ENCODE measurements at regions not wholly inside any gene's neighbourhood (a gene's known extent, or its start where the extent isn't known, plus 50 kb on each side); places are given as distances from the start of the nearest gene placed in this dataset.

DNA sequence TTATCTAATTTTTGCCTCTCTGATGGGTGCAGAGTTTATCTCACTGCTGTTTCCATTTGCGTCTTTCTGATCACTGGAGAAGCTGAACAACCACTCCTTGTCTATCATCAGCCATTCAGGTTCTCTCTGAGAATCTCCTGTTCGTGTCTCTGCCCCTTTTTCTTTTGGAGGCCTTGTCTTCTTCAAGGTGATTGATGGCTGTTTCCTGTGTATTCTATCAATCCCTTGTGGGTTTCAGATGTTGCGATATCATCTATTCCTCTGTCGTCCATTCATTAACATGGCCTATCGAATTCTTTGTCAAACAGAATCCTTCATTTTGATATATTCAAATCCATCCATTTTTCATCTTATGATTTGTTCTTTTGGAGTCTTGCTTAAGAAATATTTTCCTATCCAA lies 100.3 kb downstream of the FAM53A start:
- TF ChIP-seq, protein P1, sequence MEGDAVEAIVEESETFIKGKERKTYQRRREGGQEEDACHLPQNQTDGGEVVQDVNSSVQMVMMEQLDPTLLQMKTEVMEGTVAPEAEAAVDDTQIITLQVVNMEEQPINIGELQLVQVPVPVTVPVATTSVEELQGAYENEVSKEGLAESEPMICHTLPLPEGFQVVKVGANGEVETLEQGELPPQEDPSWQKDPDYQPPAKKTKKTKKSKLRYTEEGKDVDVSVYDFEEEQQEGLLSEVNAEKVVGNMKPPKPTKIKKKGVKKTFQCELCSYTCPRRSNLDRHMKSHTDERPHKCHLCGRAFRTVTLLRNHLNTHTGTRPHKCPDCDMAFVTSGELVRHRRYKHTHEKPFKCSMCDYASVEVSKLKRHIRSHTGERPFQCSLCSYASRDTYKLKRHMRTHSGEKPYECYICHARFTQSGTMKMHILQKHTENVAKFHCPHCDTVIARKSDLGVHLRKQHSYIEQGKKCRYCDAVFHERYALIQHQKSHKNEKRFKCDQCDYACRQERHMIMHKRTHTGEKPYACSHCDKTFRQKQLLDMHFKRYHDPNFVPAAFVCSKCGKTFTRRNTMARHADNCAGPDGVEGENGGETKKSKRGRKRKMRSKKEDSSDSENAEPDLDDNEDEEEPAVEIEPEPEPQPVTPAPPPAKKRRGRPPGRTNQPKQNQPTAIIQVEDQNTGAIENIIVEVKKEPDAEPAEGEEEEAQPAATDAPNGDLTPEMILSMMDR (IDR thresholded peaks at IDR 0.05; ENCODE audit: borderline replicate concordance, extremely low read depth, low read length, poor library complexity, severe bottlenecking): no peak
- no peak for TF ChIP-seq EZH2 (IDR thresholded peaks at IDR 0.05; ENCODE audit: borderline replicate concordance, low read depth, low read length, severe bottlenecking)
